GM21576 (cell line): ENCODE measurements at regions not wholly inside any gene's neighbourhood (a gene's known extent, or its start where the extent isn't known, plus 50 kb on each side); places are given as distances from the start of the nearest gene placed in this dataset.

Experiments used
- ATAC-seq: cut with Tn5 transposase; IDR thresholded peaks from one replicate; pipeline ENCODE4 v1.9.1; 2021; ENCODE audit warnings: mild to moderate bottlenecking, moderate library complexity; ENCODE audit not compliant: unreplicated experiment

DNA sequence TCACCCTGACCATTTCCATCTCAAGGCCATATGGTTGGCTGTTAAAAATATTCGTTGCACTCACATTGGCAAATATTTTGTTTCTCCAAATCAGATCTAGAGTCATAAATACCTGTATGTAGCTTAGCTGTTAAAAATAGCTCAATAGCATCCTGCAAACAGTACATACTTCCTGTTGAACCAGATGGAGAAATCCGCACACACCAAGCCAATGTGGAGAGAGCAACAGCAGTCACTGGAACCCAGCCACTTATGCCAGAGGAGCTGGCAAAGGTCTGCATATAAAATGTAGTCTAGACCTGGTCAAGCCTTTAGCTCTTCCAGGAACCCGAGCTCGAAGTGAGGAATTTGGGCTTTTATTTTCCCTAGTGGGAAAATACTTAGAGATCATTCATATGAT lies 146.4 kb upstream of the KCNJ16 start:
- no peak for ATAC-seq

DNA sequence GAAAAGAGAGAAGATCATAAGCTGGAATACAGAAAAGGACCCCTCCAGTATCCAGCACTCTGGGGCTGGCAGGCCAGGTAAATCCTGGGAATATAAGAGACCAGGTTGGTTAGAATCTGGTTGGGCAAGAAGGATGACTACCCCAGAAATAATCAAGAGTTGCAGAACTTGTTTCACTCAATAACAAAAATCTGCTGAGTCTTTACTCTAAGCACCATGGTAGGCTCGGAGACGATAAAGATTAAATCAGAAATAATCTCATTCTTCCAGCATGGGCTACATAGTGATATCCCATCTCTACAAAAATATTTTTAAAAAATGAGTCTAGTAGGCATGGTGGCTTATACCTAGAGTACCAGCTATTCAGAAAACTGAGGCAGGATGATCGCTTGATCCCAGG lies 138.0 kb upstream of the KCNJ16 start:
- no peak for ATAC-seq

- ATAC-seq: no peak
Observed at GRCh38 chr17:69943058-69943457, 132.0 kb upstream of the KCNJ16 start.

- no peak for ATAC-seq
Observed at GRCh38 chr17:69944406-69944805, 130.6 kb upstream of the KCNJ16 start.

- ATAC-seq: no peak
Observed at GRCh38 chr17:69945698-69946185, 129.3 kb upstream of the KCNJ16 start.

GRCh38 chr17:69947027-69947759 lies 127.8 kb upstream of the KCNJ16 start:
- ATAC-seq: no peak

DNA sequence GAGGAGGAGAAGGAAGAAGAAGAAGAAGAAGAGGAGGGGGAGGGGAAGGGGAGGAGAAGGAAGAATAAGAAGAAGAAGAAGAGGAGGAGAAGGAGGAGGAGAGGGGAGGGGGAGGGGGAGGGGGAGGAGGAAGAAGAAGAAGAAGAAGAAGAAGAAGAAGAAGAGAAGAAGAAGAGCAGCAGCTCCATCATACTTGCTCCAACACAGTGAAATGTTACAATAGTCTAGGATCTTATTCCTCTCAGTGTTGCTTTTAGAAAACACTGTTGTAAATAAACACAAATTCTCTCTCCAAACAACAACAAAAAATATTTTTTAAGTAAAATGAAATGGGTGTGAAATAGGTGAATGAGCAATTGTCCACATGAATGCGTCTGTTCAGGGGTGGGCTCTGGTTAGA lies 126.6 kb upstream of the KCNJ16 start:
- no peak for ATAC-seq

DNA sequence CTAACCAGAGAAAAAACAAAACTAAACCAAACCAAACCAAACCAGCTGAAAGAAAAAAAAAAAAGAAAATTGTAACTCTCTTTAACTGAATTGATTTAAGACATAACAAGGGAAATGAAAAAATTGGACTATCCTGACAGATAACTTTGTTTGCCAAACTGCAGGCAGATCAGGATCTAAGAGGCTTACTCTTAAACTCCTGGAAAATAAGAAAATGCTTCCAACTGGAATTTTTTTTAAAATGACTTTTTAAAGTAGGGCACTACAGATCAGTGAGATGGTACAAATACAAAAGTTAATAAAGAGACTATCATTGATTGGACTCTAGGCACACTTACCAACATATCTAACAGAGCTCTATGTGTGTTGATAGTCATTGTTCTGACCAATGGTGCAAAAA lies 125.5 kb upstream of the KCNJ16 start:
- no peak for ATAC-seq

DNA sequence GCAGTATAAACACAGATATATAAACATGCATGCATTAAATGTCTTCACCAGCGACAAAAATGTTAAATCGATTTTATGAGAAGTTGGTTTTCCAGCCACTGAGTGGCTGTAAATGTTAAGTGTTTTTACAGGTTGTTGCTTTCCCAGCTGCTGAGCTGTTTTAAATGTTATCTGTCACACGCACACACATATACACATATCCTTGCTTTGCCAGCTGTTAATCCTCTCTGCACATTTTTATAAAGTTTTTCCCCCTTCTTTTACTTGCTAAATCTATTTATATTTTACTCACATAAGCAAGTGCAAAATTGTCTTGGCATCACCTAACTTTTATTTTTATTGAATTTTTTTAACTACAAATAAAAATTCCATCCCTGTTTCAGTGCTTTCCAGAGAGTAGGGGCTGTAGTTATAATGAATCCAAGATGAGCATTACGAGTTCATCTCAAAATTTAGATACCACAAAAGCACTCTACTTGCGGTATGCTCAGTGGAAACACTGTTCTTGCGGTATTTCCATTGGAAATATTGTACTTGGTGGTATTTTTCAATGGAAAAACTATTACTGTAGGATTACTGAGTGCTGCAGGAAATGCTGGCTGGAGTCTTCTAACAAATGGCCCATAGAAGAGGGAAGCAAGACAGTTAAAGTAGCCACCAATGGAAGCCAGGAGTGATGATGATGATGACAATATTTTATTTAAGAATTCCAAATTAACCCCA lies 124.9 kb upstream of the KCNJ16 start:
- ATAC-seq: no peak

GRCh38 chr17:69950701-69951418 lies 124.2 kb upstream of the KCNJ16 start:
- no peak for ATAC-seq

- no peak for ATAC-seq
Observed at GRCh38 chr17:69954241-69954925, 120.6 kb upstream of the KCNJ16 start.

DNA sequence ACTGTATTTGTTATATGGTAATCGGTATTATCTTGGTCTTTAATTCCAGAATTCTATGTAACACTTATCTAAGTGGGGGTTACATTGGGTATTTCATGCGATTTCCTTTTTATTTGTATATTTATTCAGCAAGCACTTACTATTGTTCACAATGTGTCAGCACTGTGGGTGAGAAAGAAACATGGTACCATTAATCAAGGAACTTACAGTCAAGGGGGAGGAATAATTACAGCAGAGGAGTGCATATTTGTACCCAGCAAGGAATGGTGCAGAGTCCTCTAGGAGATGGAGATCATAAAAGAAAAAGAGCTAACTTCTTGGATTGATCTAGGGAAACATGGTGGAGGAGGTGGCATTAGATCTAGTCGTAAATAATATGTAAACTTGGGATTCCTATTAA lies 117.0 kb upstream of the KCNJ16 start:
- ATAC-seq: no peak

DNA sequence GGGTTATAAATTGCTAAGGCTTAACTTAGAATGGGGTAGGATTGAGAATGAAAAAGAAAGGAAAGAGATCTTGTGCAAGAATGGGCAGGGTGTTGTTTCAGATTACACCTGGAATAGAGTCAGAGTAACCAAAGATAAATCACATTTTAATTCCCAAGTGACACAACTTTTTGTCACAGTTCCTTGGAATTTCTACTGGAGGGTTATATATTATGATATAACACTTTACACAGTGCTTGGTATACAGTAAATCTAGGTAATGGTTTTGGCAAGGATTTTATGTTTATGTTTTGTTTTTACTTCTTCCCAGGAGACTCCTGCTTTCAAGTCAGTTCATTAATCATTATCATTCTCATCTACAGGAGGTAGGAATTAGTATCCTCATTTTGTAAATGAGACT lies 115.7 kb upstream of the KCNJ16 start:
- ATAC-seq: no peak

- no peak for ATAC-seq
Observed at GRCh38 chr17:69960755-69961154, 114.3 kb upstream of the KCNJ16 start.

GRCh38 chr17:69961501-69962145 lies 113.4 kb upstream of the KCNJ16 start:
- ATAC-seq: no peak

DNA sequence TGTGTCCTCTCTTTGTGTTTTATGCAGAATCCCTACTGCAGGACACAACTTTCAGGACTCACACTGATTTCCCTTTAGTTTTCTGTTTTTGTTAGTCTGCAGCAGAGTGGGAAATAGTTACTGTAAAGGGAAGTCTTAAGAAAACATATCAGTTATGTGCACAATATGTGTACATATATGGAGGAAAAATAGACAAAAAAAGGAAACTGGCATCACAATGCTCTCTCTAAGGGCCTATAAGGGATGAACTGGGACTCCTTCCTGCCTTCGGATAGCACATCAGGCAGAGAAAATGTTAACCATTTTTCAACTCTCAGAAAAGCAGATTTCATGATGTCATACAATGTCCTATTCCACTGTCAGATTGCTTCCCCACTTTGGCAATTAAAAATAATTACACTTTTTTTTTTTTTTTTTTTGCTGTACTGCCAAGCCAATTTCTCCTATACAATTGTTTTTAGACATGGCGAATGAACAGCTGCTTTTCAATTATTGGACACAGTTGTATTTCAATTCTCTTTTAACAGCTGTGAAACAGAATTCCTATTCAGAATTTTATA lies 112.5 kb upstream of the KCNJ16 start:
- ATAC-seq: no peak

DNA sequence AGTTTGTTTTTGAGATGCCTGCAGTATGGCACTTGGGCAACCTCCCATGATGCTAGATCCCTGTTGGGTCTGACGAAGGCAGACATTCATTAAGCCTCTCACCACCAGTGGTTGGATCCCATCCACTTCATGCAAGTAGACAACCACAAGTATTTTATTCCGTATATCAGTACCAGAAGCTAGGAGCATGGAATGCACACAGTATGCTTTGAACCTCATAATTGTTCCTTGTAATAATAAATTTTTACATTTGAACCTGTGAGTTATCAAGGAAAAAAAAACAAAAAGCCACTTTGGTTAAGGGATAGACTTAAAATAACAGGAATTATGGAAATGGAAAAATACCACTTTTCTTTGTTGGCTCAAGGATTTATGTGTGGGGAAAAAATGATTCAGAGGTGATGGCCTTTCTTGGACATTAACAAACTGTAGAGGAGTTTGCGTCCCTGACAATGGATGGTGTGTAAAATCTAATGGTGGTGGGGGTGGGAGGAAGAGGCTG lies 107.1 kb upstream of the KCNJ16 start:
- ATAC-seq: no peak

GRCh38 chr17:69969897-69970296 lies 105.1 kb upstream of the KCNJ16 start:
- ATAC-seq: no peak

DNA sequence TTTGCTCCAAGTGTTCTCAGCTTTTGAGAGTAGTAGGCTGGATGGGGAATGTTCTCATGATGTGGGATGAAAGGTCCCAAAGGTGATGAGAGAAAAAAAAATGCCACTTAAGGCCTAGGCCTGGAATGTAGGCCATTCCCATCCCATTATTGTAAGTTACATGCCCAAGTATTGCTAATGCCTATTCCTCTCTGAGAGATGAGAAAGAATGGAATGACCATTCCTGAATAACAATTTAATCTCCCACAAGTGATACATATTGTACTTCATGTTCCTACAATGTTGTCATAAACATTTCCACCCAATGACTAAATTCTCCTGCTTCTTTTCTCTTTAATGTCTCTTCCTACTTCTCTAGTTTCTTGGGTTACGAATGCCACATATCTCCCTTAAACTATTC lies 102.8 kb upstream of the KCNJ16 start:
- ATAC-seq: no peak

DNA sequence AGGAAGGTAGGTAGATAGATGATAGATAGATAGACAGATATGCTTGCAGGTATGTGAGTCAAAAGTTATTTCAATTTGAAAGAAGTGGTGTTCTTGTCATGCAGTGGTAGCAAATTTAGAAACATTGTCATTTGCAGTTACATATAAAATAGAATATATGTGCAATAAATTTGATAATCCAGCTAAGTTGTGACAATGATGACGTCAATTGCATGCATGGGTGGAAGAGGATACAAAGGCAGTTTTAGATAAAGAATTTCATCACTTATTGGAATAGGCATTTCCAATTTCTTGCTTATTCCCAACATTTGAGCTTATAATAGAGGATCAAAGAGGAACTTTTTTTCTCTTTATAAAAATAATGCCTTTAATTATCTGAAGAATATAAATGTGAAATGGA lies 99.2 kb upstream of the KCNJ16 start:
- no peak for ATAC-seq
